HL-60 (cell line): ENCODE measurements at regions not wholly inside any gene's neighbourhood (a gene's known extent, or its start where the extent isn't known, plus 50 kb on each side); places are given as distances from the start of the nearest gene placed in this dataset.

Source experiments
- DNase-seq, 2 experiments: peaks; one replicate each; pipeline ENCODE4 v3.0.0-alpha.2; 2010 to 2020; ENCODE audit warnings: low read depth in 1 of 2, low spot score in 1 of 2
- H3K27ac ChIP-seq: fragments of 250-450 bp; sonication (Bioruptor Pico); replicated peaks from 2 replicates; pipeline ENCODE4 v1.5.1; 2020; ENCODE audit warnings: mild to moderate bottlenecking, moderate library complexity
- H3K27me3 ChIP-seq: fragments of 250-450 bp; sonication (Bioruptor Pico); 2 replicates; pipeline ENCODE4 v1.5.1; 2021; ENCODE audit warnings: mild to moderate bottlenecking, moderate library complexity; ENCODE audit not compliant: insufficient read depth, poor library complexity, severe bottlenecking
- H3K4me3 ChIP-seq: replicated peaks from 2 replicates; pipeline ENCODE4 v1.5.1; 2011; ENCODE audit warnings: mild to moderate bottlenecking, control low read depth, low read length; ENCODE audit not compliant: insufficient read depth
- GABPA ChIP-seq: IDR thresholded peaks from 2 replicates; pipeline ENCODE4 v1.6.1; 2012; ENCODE audit warnings: low read depth
- POLR2AphosphoS5 ChIP-seq: IDR thresholded peaks from 2 replicates; pipeline ENCODE4 v1.6.1; 2012; ENCODE audit warnings: low read depth
- REST ChIP-seq: IDR thresholded peaks from 2 replicates; pipeline ENCODE4 v1.6.1; 2012; ENCODE audit warnings: low read depth; ENCODE audit not compliant: insufficient replicate concordance
- SPI1 ChIP-seq: IDR thresholded peaks from 2 replicates; pipeline ENCODE4 v1.6.1; 2012; ENCODE audit warnings: low read depth, mild to moderate bottlenecking, borderline replicate concordance
- TF ChIP-seq, protein P1 (sequence below): IDR thresholded peaks from one replicate; pipeline ENCODE4 v1.5.1; 2011; ENCODE audit warnings: low read length, control low read depth, inconsistent platforms; ENCODE audit not compliant: insufficient read depth

- Histone ChIP-seq H3K27me3 (no peaks in the 10 kb centered on the region), H3K4me3 (no peak overlapping the region), H3K27ac (no peak overlapping the region)
- TF ChIP-seq POLR2AphosphoS5 = no peak
- no peak for TF ChIP-seq SPI1
- no peak for TF ChIP-seq GABPA
- TF ChIP-seq REST = no peak
- TF ChIP-seq, protein P1, sequence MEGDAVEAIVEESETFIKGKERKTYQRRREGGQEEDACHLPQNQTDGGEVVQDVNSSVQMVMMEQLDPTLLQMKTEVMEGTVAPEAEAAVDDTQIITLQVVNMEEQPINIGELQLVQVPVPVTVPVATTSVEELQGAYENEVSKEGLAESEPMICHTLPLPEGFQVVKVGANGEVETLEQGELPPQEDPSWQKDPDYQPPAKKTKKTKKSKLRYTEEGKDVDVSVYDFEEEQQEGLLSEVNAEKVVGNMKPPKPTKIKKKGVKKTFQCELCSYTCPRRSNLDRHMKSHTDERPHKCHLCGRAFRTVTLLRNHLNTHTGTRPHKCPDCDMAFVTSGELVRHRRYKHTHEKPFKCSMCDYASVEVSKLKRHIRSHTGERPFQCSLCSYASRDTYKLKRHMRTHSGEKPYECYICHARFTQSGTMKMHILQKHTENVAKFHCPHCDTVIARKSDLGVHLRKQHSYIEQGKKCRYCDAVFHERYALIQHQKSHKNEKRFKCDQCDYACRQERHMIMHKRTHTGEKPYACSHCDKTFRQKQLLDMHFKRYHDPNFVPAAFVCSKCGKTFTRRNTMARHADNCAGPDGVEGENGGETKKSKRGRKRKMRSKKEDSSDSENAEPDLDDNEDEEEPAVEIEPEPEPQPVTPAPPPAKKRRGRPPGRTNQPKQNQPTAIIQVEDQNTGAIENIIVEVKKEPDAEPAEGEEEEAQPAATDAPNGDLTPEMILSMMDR = no peak
- DNase-seq = no peak
Observed at GRCh38 chr14:27927519-27927918, 839.1 kb upstream of the FOXG1 start.

DNA sequence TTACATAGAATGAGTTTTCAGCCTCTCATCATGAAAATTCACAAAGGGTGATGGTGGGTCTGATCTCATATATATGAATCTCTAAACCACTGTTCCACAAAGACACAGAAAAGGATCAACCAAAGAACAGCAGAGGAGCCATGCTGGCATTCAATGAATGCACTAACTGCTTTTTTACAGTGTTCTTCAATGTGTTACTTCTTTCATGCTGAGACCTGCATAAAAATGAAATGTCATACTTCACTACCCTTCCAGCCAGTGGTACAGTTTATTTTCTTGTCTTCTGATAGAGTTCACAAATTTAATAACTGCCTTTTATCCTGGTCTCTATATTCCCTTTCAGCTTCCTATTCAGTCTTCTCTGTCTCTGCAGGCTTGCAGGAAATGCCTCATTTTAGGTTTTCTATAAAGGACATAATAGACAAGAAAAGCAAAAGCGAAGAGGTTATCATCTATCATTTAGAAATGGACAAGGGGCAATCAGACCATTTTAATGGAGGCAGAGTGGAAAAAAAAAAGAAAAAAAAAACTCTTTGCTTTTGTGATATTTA lies 836.7 kb upstream of the FOXG1 start:
- no peak for DNase-seq
- TF ChIP-seq GABPA (no peak), SPI1 (no peak), POLR2AphosphoS5 (no peak), REST (no peak)
- TF ChIP-seq, protein P1 = no peak
- Histone ChIP-seq H3K27ac (no peak overlapping the region), H3K27me3 (no peaks in the 10 kb centered on the region), H3K4me3 (no peak overlapping the region)

DNA sequence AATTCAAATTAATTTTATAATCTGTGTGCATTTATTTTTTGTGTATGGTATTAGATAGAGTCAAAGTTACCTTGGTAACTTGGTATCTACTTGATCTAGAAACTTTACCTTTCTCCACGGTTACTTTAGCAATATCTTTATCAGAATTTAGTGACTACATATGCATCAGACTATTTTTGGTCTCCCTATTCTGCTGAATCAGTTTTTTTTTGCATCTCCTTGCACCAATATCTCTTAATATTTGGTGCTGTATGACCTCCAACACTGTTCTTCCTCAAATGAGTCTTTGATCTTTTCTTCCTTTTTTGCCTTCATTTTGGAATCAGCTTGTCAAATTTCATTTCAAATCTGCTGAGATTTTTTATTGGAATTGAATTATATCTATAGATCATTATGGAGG lies 828.2 kb upstream of the FOXG1 start:
- no peak for TF ChIP-seq POLR2AphosphoS5
- no peak for TF ChIP-seq SPI1
- TF ChIP-seq GABPA = no peak
- TF ChIP-seq, protein P1 = no peak
- no peak for TF ChIP-seq REST
- H3K27me3 ChIP-seq = no peaks in the 10 kb centered on the region
- no peak overlapping the region for H3K4me3 ChIP-seq
- no peak for DNase-seq
- no peak overlapping the region for H3K27ac ChIP-seq
